ENCODE measurements at regions not wholly inside any gene's neighbourhood (a gene's known extent, or its start where the extent isn't known, plus 50 kb on each side); places are given as distances from the start of the nearest gene placed in this dataset.
A peak's percentile ranks its signal among the peaks of the same experiment; 100 is the strongest.

DNA sequence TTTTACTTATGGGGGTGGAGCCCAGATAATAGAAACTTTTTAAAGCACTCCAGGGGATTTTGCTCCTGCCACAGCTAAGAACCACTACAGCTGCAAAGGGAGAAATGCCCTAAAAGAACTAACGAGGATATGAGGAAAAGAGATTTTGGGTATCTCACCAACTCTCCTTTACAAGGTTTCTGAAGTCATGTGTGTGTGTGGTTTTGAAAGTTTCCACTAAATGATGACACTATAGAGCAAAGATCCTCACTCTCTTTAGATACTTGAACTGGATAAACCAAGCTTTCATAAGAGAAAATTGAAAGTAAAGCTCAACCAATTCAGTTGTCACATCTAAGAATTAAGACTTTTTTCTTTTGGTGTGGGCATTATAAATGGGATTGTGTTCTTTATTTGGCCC, 455.3 kb upstream of the ALCAM start:
- H3K4me3 Mint-ChIP-seq = no peak overlapping the region
- peaks cover 15% of the 10 kb centered on the region for H3K4me1 Mint-ChIP-seq

DNA sequence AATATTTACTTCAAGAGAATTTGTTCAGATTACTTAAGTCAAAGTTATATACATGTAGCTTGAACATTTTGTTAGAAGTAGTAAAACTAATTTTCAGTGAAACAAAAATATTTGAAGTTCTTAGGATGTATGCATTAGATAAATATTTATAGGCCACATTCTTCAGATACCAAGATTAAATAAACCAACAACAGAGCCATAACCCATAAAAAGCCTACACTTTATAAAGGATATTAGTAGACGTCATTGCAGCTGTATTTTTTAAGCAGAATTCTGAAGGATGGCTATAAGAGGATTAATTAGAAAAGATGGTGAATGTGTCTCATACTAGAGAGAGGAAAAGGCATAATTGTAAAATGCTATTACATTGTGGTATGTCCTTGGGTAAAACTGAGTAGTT, 449.7 kb upstream of the ALCAM start:
- Mint-ChIP-seq H3K27me3 (ENCODE audit: low read depth) (no peaks in the 10 kb centered on the region), H3K36me3 (ENCODE audit: low read depth) (no peaks in the 10 kb centered on the region), H3K9me3 (peaks cover 12% of the 10 kb centered on the region), H3K4me1 (peaks cover 3% of the 10 kb centered on the region), H3K27ac (peak overlapping the region in 1 of 3 experiments; percentile 6), H3K4me3 (no peak overlapping the region)
- TF ChIP-seq, protein P1, sequence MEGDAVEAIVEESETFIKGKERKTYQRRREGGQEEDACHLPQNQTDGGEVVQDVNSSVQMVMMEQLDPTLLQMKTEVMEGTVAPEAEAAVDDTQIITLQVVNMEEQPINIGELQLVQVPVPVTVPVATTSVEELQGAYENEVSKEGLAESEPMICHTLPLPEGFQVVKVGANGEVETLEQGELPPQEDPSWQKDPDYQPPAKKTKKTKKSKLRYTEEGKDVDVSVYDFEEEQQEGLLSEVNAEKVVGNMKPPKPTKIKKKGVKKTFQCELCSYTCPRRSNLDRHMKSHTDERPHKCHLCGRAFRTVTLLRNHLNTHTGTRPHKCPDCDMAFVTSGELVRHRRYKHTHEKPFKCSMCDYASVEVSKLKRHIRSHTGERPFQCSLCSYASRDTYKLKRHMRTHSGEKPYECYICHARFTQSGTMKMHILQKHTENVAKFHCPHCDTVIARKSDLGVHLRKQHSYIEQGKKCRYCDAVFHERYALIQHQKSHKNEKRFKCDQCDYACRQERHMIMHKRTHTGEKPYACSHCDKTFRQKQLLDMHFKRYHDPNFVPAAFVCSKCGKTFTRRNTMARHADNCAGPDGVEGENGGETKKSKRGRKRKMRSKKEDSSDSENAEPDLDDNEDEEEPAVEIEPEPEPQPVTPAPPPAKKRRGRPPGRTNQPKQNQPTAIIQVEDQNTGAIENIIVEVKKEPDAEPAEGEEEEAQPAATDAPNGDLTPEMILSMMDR (IDR thresholded peaks at IDR 0.05; ENCODE audit: unreplicated experiment in 3 of 3) = no peak

More for the DNA sequence above, 455.3 kb upstream of the ALCAM start:
- H3K9me3 Mint-ChIP-seq = peaks cover 4% of the 10 kb centered on the region
- TF ChIP-seq, protein P1 (IDR thresholded peaks at IDR 0.05; ENCODE audit: unreplicated experiment in 3 of 3) = no peak
- peak overlapping the region; percentile 12 to 80 (median 78) for H3K27ac Mint-ChIP-seq
- peaks cover 4% of the 10 kb centered on the region for H3K27me3 Mint-ChIP-seq (ENCODE audit: low read depth)
- H3K36me3 Mint-ChIP-seq (ENCODE audit: low read depth) = no peaks in the 10 kb centered on the region

DNA sequence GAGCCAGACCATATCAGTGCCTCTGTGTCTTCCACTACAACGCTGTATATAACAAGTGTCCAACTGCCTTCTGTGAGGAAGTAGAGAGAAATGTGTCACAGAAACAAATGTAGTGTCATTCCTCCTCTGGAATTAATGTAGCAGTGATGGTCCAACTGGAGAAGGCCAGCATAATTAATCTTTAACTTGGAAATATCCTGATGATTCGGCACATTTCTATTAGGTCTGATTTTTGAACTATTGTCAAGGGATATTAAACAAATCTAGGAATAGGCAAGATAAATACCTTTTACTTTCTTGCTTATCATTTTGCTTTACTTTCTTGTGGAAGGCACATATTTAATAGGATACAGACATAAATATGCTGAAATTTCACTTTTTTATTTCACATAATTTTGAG, 446.2 kb upstream of the ALCAM start:
- peaks cover 14% of the 10 kb centered on the region for H3K9me3 Mint-ChIP-seq
- H3K27me3 Mint-ChIP-seq (ENCODE audit: low read depth) = no peaks in the 10 kb centered on the region
- no peaks in the 10 kb centered on the region for H3K36me3 Mint-ChIP-seq (ENCODE audit: low read depth)
- peaks cover 3% of the 10 kb centered on the region for H3K4me1 Mint-ChIP-seq
- TF ChIP-seq, protein P1 (IDR thresholded peaks at IDR 0.05; ENCODE audit: unreplicated experiment in 3 of 3) = no peak
- H3K27ac Mint-ChIP-seq = no peak overlapping the region
- H3K4me3 Mint-ChIP-seq = no peak overlapping the region

DNA sequence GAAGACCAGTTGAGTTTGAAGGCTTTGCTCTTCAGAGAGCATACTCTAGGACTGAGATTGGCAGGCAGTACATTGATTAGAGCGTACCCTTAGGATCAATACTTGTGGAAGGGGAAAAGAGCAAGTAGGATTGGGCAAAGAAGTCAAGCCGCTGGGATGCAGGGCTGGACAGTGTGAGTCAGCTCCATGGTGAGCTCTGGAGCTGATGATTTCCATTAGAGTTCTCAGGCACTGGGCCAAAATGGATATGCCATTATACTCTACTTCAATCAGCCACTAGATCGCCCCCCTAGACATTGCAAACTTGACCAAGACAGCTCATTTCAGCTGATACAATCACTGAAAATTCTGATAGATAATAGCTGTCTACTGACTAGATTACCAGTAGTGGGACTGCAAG, 432.7 kb upstream of the ALCAM start:
- Mint-ChIP-seq H3K9me3 (peaks cover 16% of the 10 kb centered on the region), H3K27ac (no peak overlapping the region), H3K36me3 (ENCODE audit: low read depth) (no peaks in the 10 kb centered on the region), H3K27me3 (ENCODE audit: low read depth) (no peaks in the 10 kb centered on the region), H3K4me1 (peaks cover 6% of the 10 kb centered on the region), H3K4me3 (no peak overlapping the region)
- TF ChIP-seq, protein P1 (IDR thresholded peaks at IDR 0.05; ENCODE audit: unreplicated experiment in 3 of 3) = no peak

DNA sequence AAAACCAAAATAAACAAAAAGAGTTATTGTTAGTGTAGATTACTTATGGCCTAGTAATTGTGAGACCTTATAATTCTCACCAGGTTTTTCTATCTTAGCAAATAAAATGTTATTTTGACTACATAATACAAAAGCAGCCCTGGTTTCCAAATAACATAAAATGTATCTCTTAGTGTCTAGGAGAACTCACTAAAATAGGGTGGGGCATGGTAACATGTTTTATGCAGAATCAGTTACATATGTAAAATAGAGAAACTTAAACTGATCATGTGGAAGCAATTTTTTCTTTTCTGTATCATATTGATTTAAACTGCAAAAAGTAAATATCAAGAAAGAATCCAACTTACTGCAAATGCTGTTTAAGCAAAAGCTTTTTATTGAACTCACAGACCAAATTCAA, 431.1 kb upstream of the ALCAM start:
- TF ChIP-seq, protein P1 (IDR thresholded peaks at IDR 0.05; ENCODE audit: unreplicated experiment in 3 of 3) = no peak
- H3K4me1 Mint-ChIP-seq = peaks cover 17% of the 10 kb centered on the region
- H3K27me3 Mint-ChIP-seq (ENCODE audit: low read depth) = no peaks in the 10 kb centered on the region
- H3K36me3 Mint-ChIP-seq (ENCODE audit: low read depth) = no peaks in the 10 kb centered on the region
- no peak overlapping the region for H3K4me3 Mint-ChIP-seq
- peak overlapping the region in 2 of 3 experiments; percentile 25 to 28 for H3K27ac Mint-ChIP-seq
- peaks cover 5% of the 10 kb centered on the region for H3K9me3 Mint-ChIP-seq

DNA sequence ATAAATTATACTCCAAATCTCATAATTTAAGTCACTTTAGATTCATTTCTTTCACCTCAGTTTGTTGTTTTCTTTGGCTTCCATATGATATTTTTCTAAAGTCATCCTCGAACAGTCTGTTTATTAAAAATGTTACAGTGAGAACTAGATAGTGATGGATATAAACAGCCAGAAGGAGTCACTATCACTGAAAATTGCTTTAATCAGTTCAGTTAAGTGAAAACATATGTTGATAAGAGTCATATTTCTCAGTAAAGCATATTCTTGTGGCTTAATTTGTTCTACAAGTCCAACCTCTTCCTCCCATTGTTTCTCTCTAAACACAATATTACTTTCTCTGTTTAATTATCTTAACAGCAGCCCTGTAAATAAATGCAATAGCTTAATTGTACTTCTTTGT, 427.5 kb upstream of the ALCAM start:
- H3K36me3 Mint-ChIP-seq (ENCODE audit: low read depth) = no peaks in the 10 kb centered on the region
- no peaks in the 10 kb centered on the region for H3K9me3 Mint-ChIP-seq
- H3K4me3 Mint-ChIP-seq = no peak overlapping the region
- TF ChIP-seq, protein P1 (IDR thresholded peaks at IDR 0.05; ENCODE audit: unreplicated experiment in 3 of 3) = peak in 2 of 3 experiments; percentile 12 to 29
- H3K4me1 Mint-ChIP-seq = peaks cover 25% of the 10 kb centered on the region
- H3K27me3 Mint-ChIP-seq (ENCODE audit: low read depth) = no peaks in the 10 kb centered on the region
- H3K27ac Mint-ChIP-seq = peak overlapping the region; percentile 68 to 97 (median 85)
